H1 (cell line): ENCODE measurements at regions not wholly inside any gene's neighbourhood (a gene's known extent, or its start where the extent isn't known, plus 50 kb on each side); places are given as distances from the start of the nearest gene placed in this dataset.

Experiments used
- CTCF ChIA-PET: fragments of 300-600 bp; sonication (Branson Sonifier 250); formaldehyde crosslinking; loops from one replicate; lab custom pipeline; 2021; ENCODE audit not compliant: partially characterized antibody; lab: Charles Lee
- POLR2A ChIA-PET: fragments of 300-600 bp; sonication (Branson Sonifier 250); formaldehyde crosslinking; loops from one replicate; lab custom pipeline; 2021; ENCODE audit warnings: inconsistent platforms; ENCODE audit not compliant: partially characterized antibody; lab: Charles Lee
- DNase-seq, 2 experiments: peaks; one replicate each; pipeline versions ENCODE4 v3.0.0 to v3.0.0-alpha.2; 2010 to 2022; ENCODE audit warnings: low spot score in 2 of 2, low read depth in 1 of 2, mixed read lengths in 1 of 2
- FAIRE-seq: peaks from 2 replicates; lab custom pipeline; 2011; peaks lifted over from hg19 to GRCh38; lab: Jason Lieb, UNC
- H2AFZ ChIP-seq: 2 replicates; pipeline ENCODE4 v1.8.1; 2012; ENCODE audit warnings: low read length, inconsistent platforms
- H2AK5ac ChIP-seq: 2 replicates; pipeline ENCODE4 v1.6.1; 2013; ENCODE audit warnings: low read depth, low read length
- H2BK120ac ChIP-seq: replicated peaks from 2 replicates; pipeline ENCODE3; 2013; ENCODE audit warnings: low read depth, low read length, inconsistent platforms
- H2BK12ac ChIP-seq: 2 replicates; pipeline ENCODE4 v1.6.1; 2013; ENCODE audit warnings: low read depth, low read length
- H2BK15ac ChIP-seq: 2 replicates; pipeline ENCODE4 v1.6.1; 2013; ENCODE audit warnings: low read length
- H2BK20ac ChIP-seq: 2 replicates; pipeline ENCODE4 v1.6.1; 2013; ENCODE audit warnings: low read length
- H2BK5ac ChIP-seq: 2 replicates; pipeline ENCODE4 v1.6.1; 2013; ENCODE audit warnings: low read depth, low read length
- H3K14ac ChIP-seq: 2 replicates; pipeline ENCODE4 v1.6.1; 2013; ENCODE audit warnings: inconsistent platforms; ENCODE audit not compliant: insufficient read length
- H3K18ac ChIP-seq: 2 replicates; pipeline ENCODE4 v1.6.1; 2013; ENCODE audit warnings: low read length; ENCODE audit errors: extremely low read depth
- H3K23ac ChIP-seq: 2 replicates; pipeline ENCODE4 v1.6.1; 2013; ENCODE audit warnings: inconsistent platforms; ENCODE audit not compliant: insufficient read length
- H3K23me2 ChIP-seq: 2 replicates; pipeline ENCODE4 v1.6.1; 2013; ENCODE audit warnings: low read depth, low read length
- H3K27ac ChIP-seq: 2 replicates; pipeline ENCODE4 v1.6.1; 2011; ENCODE audit warnings: low read depth, low read length, inconsistent platforms
- H3K27me3 ChIP-seq, 4 experiments: replicated peaks in 1 of 4; 1 replicate in 1 of 4; 2 replicates in 3 of 4; pipeline versions ENCODE4 v1.6.1 to v1.8.1; 2011 to 2013; ENCODE audit warnings: low read length in 3 of 4, mild to moderate bottlenecking in 3 of 4, inconsistent platforms in 2 of 4, mixed read lengths in 2 of 4, moderate library complexity in 1 of 4; ENCODE audit not compliant: control insufficient read depth in 3 of 4, insufficient read depth in 3 of 4; ENCODE audit errors: extremely low read depth in 1 of 4
- H3K36me3 ChIP-seq, 4 experiments: 2 replicates each; pipeline versions ENCODE4 v1.6.1 to v1.8.1; 2011 to 2013; ENCODE audit warnings: mild to moderate bottlenecking in 4 of 4, low read length in 3 of 4, moderate library complexity in 2 of 4, control low read depth in 1 of 4, inconsistent platforms in 1 of 4; ENCODE audit not compliant: insufficient read depth in 4 of 4, control insufficient read depth in 2 of 4
- H3K4ac ChIP-seq: replicated peaks from 2 replicates; pipeline ENCODE3; 2013; ENCODE audit warnings: low read length, low read depth, mixed read lengths, inconsistent platforms; ENCODE audit not compliant: insufficient read length
- H3K4me1 ChIP-seq, 4 experiments: replicated peaks in 1 of 4; 1 replicate in 1 of 4; 2 replicates in 3 of 4; pipeline versions ENCODE4 v1.6.1 to v1.8.1; 2011 to 2013; ENCODE audit warnings: low read length in 3 of 4, inconsistent platforms in 2 of 4, mixed read lengths in 1 of 4; ENCODE audit not compliant: insufficient read depth in 4 of 4, control insufficient read depth in 3 of 4
- H3K4me2 ChIP-seq, 2 experiments: 2 replicates each; pipeline versions ENCODE4 v1.6.1 to v1.8.1; 2011 to 2013; ENCODE audit warnings: low read depth in 2 of 2, low read length in 2 of 2, control low read depth in 1 of 2, inconsistent platforms in 1 of 2, mild to moderate bottlenecking in 1 of 2; ENCODE audit not compliant: insufficient read depth in 1 of 2
- H3K4me3 ChIP-seq, 4 experiments: fragments of 200-600, 300-600 bp in 1 of 4; sonication (generic), shearing (Covaris generic), sonication (Bioruptor Twin) in 1 of 4; 2 replicates each; pipeline versions ENCODE4 v1.5.1 to v1.8.1; 2011 to 2016; ENCODE audit warnings: low read length in 4 of 4, low read depth in 3 of 4, control low read depth in 2 of 4, inconsistent platforms in 2 of 4, mild to moderate bottlenecking in 2 of 4, mixed read lengths in 1 of 4, moderate library complexity in 1 of 4; ENCODE audit not compliant: insufficient read depth in 2 of 4; ENCODE audit errors: extremely low read depth in 1 of 4
- H3K56ac ChIP-seq: replicated peaks from 2 replicates; pipeline ENCODE3; 2013; ENCODE audit warnings: low read depth, mild to moderate bottlenecking, mixed read lengths, low read length, inconsistent platforms; ENCODE audit not compliant: insufficient read length
- H3K79me1 ChIP-seq: 2 replicates; pipeline ENCODE4 v1.6.1; 2013; ENCODE audit warnings: low read depth, low read length, control low read depth
- H3K79me2 ChIP-seq, 2 experiments: 2 replicates each; pipeline versions ENCODE4 v1.6.1 to v1.8.1; 2012 to 2013; ENCODE audit warnings: low read length in 2 of 2, mild to moderate bottlenecking in 2 of 2, inconsistent platforms in 1 of 2; ENCODE audit not compliant: insufficient read depth in 2 of 2, control insufficient read depth in 1 of 2
- H3K9ac ChIP-seq, 4 experiments: replicated peaks in 1 of 4; 1 replicate in 1 of 4; 2 replicates in 3 of 4; pipeline versions ENCODE4 v1.6.1 to v1.8.1; 2011 to 2013; ENCODE audit warnings: low read depth in 3 of 4, low read length in 3 of 4, control low read depth in 2 of 4, mild to moderate bottlenecking in 2 of 4, moderate library complexity in 2 of 4, inconsistent platforms in 1 of 4; ENCODE audit errors: extremely low read depth in 1 of 4
- H3K9me3 ChIP-seq, 2 experiments: 2 replicates each; pipeline versions ENCODE4 v1.6.1 to v1.8.1; 2012 to 2013; ENCODE audit warnings: mild to moderate bottlenecking in 2 of 2, moderate library complexity in 2 of 2, control low read depth in 1 of 2, inconsistent platforms in 1 of 2, low read depth in 1 of 2, low read length in 1 of 2, mixed read lengths in 1 of 2; ENCODE audit not compliant: insufficient read depth in 2 of 2
- H4K20me1 ChIP-seq, 2 experiments: replicated peaks in 1 of 2; 2 replicates each; pipeline versions ENCODE3 to v1.8.1; 2011 to 2013; ENCODE audit warnings: inconsistent platforms in 2 of 2, low read length in 2 of 2, mild to moderate bottlenecking in 1 of 2; ENCODE audit not compliant: insufficient read depth in 2 of 2, control insufficient read depth in 1 of 2
- H4K5ac ChIP-seq: 2 replicates; pipeline ENCODE4 v1.6.1; 2013; ENCODE audit warnings: low read length, low read depth, mixed read lengths, inconsistent platforms; ENCODE audit not compliant: insufficient read length
- H4K8ac ChIP-seq: 2 replicates; pipeline ENCODE4 v1.8.0; 2013; ENCODE audit warnings: mild to moderate bottlenecking, moderate library complexity, low read length, inconsistent platforms; ENCODE audit not compliant: insufficient read depth; ENCODE audit errors: extremely low read depth
- H4K91ac ChIP-seq: replicated peaks from 2 replicates; pipeline ENCODE3; 2013; ENCODE audit warnings: low read length, mixed read lengths, inconsistent platforms; ENCODE audit not compliant: insufficient read length
- EP300 ChIP-seq, 2 experiments: IDR thresholded peaks; 1 replicate in 1 of 2; 2 replicates in 1 of 2; pipeline ENCODE4 v1.6.1; 2011 to 2012; ENCODE audit warnings: low read depth in 2 of 2, low read length in 2 of 2, mild to moderate bottlenecking in 2 of 2, borderline replicate concordance in 1 of 2, inconsistent platforms in 1 of 2, moderate library complexity in 1 of 2
- JUND ChIP-seq: IDR thresholded peaks from 2 replicates; pipeline ENCODE4 v1.6.1; 2011; ENCODE audit warnings: mild to moderate bottlenecking, improper control_type of control experiment, low read length
- KDM5A ChIP-seq: fragments of 200-600 bp; IDR thresholded peaks from 2 replicates; pipeline ENCODE4 v1.7.1; 2012; ENCODE audit warnings: mild to moderate bottlenecking, low read length, inconsistent platforms, mixed read lengths
- POU5F1 ChIP-seq: IDR thresholded peaks from 2 replicates; pipeline ENCODE4 v1.6.1; 2011; ENCODE audit warnings: low read depth, mild to moderate bottlenecking, low read length, moderate library complexity
- RBBP5 ChIP-seq: IDR thresholded peaks from 2 replicates; pipeline ENCODE4 v1.7.1; 2012; ENCODE audit warnings: low read depth, mild to moderate bottlenecking, inconsistent platforms, low read length, moderate library complexity, borderline replicate concordance
- RNF2 ChIP-seq: fragments of 200-900, 300-1000 bp; sonication (generic); IDR thresholded peaks from 2 replicates; pipeline ENCODE4 v1.7.1; 2016; ENCODE audit warnings: borderline replicate concordance, low read depth, mild to moderate bottlenecking, antibody characterized with exemption, low read length; ENCODE audit not compliant: poor library complexity, severe bottlenecking; ENCODE audit errors: missing control alignments
- SIX5 ChIP-seq: IDR thresholded peaks from 2 replicates; pipeline ENCODE4 v1.6.1; 2011; ENCODE audit warnings: mild to moderate bottlenecking, low read depth, low read length
- WGBS, 2 experiments: shearing (Covaris generic) in 1 of 2; methylation state at CpG; one replicate each; pipeline versions ENCODE4 v1.1.6 to v1.1.7; 2013 to 2015; ENCODE audit warnings: low lambda C conversion rate in 2 of 2, mixed read lengths in 2 of 2, inconsistent platforms in 1 of 2, low coverage in 1 of 2, missing lambda C conversion rate in 1 of 2; ENCODE audit not compliant: insufficient replicate concordance in 2 of 2, insufficient coverage in 1 of 2, insufficient read length in 1 of 2; ENCODE audit errors: extremely low coverage in 1 of 2, missing lambda C conversion rate in 1 of 2; 5-methylcytosine and 5-hydroxymethylcytosine counted together

DNA sequence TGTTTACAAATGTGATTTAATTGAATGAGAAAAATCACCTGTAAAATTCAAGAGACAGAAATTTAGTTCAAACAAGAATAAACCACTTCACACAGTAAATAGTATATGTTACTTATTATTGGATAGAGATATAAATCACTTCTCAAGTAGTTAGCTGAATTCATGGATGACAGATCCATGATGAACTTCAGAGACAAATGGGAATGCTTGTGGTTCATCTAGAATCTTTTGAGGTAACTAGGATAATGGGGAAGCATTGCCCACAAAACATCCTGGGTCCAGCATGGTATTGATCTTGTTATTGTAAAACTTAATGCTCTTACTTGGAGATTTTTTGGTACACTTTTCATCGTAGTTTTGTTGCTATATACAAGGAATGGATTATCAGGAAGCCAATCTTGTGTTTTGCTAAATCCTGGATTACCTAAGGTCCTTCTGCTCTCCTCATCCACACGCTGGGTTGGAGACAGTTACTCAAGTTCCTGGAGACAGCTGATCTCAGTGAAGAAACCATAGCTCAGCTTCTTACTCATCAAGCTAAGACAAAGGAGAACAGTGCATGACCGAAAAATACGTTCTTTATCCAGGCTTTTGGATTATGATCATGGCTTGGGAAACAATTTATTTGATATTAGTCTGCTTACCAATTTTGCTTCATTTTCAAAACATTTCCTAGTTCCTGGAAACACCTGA is 142.5 kb upstream of the PREP start:
- no peak overlapping the region for H2AK5ac ChIP-seq
- no peak for DNase-seq
- no peaks in the 10 kb centered on the region for H4K20me1 ChIP-seq
- H3K79me1 ChIP-seq = no peaks in the 10 kb centered on the region
- no peak overlapping the region for H2BK15ac ChIP-seq
- H3K4me1 ChIP-seq = no peaks in the 10 kb centered on the region
- H3K27ac ChIP-seq = no peak overlapping the region
- H2BK20ac ChIP-seq = no peak overlapping the region
- TF ChIP-seq RBBP5 (no peak), EP300 (IDR thresholded peaks at IDR 0.05; ENCODE audit: borderline replicate concordance in 1 of 2, low read depth in 2 of 2, low read length in 2 of 2) (no peak), SIX5 (no peak), JUND (no peak), POU5F1 (no peak), KDM5A (no peak), RNF2 (no peak)
- H2AFZ ChIP-seq = no peak overlapping the region
- H3K4me3 ChIP-seq = no peak overlapping the region
- no peak overlapping the region for H3K56ac ChIP-seq
- H2BK5ac ChIP-seq = no peak overlapping the region
- no peak overlapping the region for H3K14ac ChIP-seq
- POLR2A ChIA-PET = no interaction called here
- H3K4ac ChIP-seq = no peak overlapping the region
- H3K23me2 ChIP-seq = no peaks in the 10 kb centered on the region
- no peaks in the 10 kb centered on the region for H3K79me2 ChIP-seq
- WGBS, 2 experiments = 89% methylated on average over 4 of the region's 4 CpGs; no CpG with 5 or more reads in 1 of the 2 experiments
- no peak overlapping the region for H3K23ac ChIP-seq
- H3K9ac ChIP-seq = no peak overlapping the region
- H3K27me3 ChIP-seq = no peaks in the 10 kb centered on the region
- CTCF ChIA-PET = interaction anchor here (0.7 kb wide), 2 partner anchors 527 to 799 kb away, joined by 3 read pairs; no protein-coding TSS in a partner anchor
- H3K4me2 ChIP-seq = no peak overlapping the region
- H3K18ac ChIP-seq = no peak overlapping the region
- no peaks in the 10 kb centered on the region for H3K9me3 ChIP-seq
- no peak overlapping the region for H2BK12ac ChIP-seq
- H4K91ac ChIP-seq = no peak overlapping the region
- no peak overlapping the region for H2BK120ac ChIP-seq
- no peak overlapping the region for H4K8ac ChIP-seq
- no peak for FAIRE-seq
- no peak overlapping the region for H4K5ac ChIP-seq
- H3K36me3 ChIP-seq = no peaks in the 10 kb centered on the region
